HEK293 (cell line): ENCODE measurements at regions not wholly inside any gene's neighbourhood (a gene's known extent, or its start where the extent isn't known, plus 50 kb on each side); places are given as distances from the start of the nearest gene placed in this dataset.

Source experiments
- CTCF ChIA-PET: fragments of 350-600 bp; formaldehyde crosslinking; extraction: SDS; loops from one replicate; lab custom pipeline; 2021; ENCODE audit warnings: antibody characterized with exemption; lab: Yijun Ruan, JAX
- POLR2A ChIA-PET: fragments of 300-600 bp; formaldehyde crosslinking; extraction: SDS; loops from one replicate; lab custom pipeline; 2020; ENCODE audit warnings: antibody characterized with exemption, inconsistent platforms; lab: Yijun Ruan, JAX
- H3K27ac ChIP-seq: fragments of 200-500 bp; sonication (Bioruptor generic); 2 replicates; pipeline ENCODE4 v1.5.1; 2014; ENCODE audit warnings: low read depth, low read length, control low read depth, inconsistent platforms; ENCODE audit errors: extremely low read depth
- H3K36me3 ChIP-seq, 2 experiments: fragments of 200-500 bp in 1 of 2; sonication (Bioruptor generic) in 1 of 2; 1 replicate in 1 of 2; 2 replicates in 1 of 2; pipeline ENCODE4 v1.5.1; 2014 to 2017; ENCODE audit warnings: inconsistent platforms in 2 of 2, low read length in 2 of 2; ENCODE audit not compliant: control insufficient read depth in 2 of 2, insufficient read depth in 1 of 2
- H3K4me1 ChIP-seq: fragments of 200-500 bp; sonication (Bioruptor generic); 2 replicates; pipeline ENCODE4 v1.5.1; 2014; ENCODE audit warnings: mild to moderate bottlenecking, low read length, inconsistent platforms; ENCODE audit not compliant: control insufficient read depth, insufficient read depth
- H3K4me3 ChIP-seq: 2 replicates; pipeline ENCODE4 v1.5.1; 2011; ENCODE audit warnings: low read depth, mild to moderate bottlenecking, control low read depth, low read length, moderate library complexity
- H3K9me3 ChIP-seq: fragments of 200-500 bp; sonication (Bioruptor generic); 2 replicates; pipeline ENCODE4 v1.5.1; 2014; ENCODE audit warnings: low read depth, low read length, inconsistent platforms; ENCODE audit not compliant: control insufficient read depth, insufficient read depth
- BCL6B ChIP-seq: fragments of 450-650 bp; formaldehyde crosslinking; IDR thresholded peaks from 2 replicates; pipeline ENCODE4 v1.5.1; 2017; ENCODE audit warnings: missing biosample characterization, missing genetic modification characterization
- GLIS2 ChIP-seq: fragments of 450-650 bp; formaldehyde crosslinking; IDR thresholded peaks from 2 replicates; pipeline ENCODE4 v1.5.1; 2016; ENCODE audit warnings: missing biosample characterization, missing genetic modification characterization
- HOXD13 ChIP-seq: sonication (generic); formaldehyde crosslinking; IDR thresholded peaks from 2 replicates; pipeline ENCODE4 v1.8.0; 2022; ENCODE audit warnings: missing genetic modification reagents, borderline replicate concordance
- PRDM1 ChIP-seq: fragments of 450-650 bp; formaldehyde crosslinking; IDR thresholded peaks from 2 replicates; pipeline ENCODE4; 2016; ENCODE audit warnings: missing biosample characterization, missing genetic modification characterization
- SETDB1 ChIP-seq: IDR thresholded peaks from one replicate; pipeline ENCODE4 v1.6.1; 2017; ENCODE audit warnings: mild to moderate bottlenecking, low read length, moderate library complexity, mixed read lengths; ENCODE audit not compliant: insufficient read length
- TSHZ1 ChIP-seq: fragments of 450-650 bp; formaldehyde crosslinking; IDR thresholded peaks from 2 replicates; pipeline ENCODE4 v1.5.1; 2016; ENCODE audit warnings: missing biosample characterization, missing genetic modification characterization, borderline replicate concordance
- ZBTB20 ChIP-seq: fragments of 450-650 bp; formaldehyde crosslinking; IDR thresholded peaks from 2 replicates; pipeline ENCODE4 v1.5.1; 2016; ENCODE audit warnings: missing biosample characterization, missing genetic modification characterization
- ZBTB21 ChIP-seq: fragments of 450-650 bp; formaldehyde crosslinking; IDR thresholded peaks from 2 replicates; pipeline ENCODE4 v1.5.1; 2017; ENCODE audit warnings: missing biosample characterization, missing genetic modification characterization
- ZBTB8A ChIP-seq: fragments of 450-650 bp; formaldehyde crosslinking; IDR thresholded peaks from 2 replicates; pipeline ENCODE4 v1.5.1; 2016; ENCODE audit warnings: missing biosample characterization, missing genetic modification characterization
- ZNF169 ChIP-seq: fragments of 450-650 bp; formaldehyde crosslinking; IDR thresholded peaks from 2 replicates; pipeline ENCODE4 v1.5.1; 2016; ENCODE audit warnings: missing biosample characterization, missing genetic modification characterization
- ZNF174 ChIP-seq: fragments of 450-650 bp; formaldehyde crosslinking; IDR thresholded peaks from 2 replicates; pipeline ENCODE4 v1.5.0; 2017; ENCODE audit warnings: missing biosample characterization, mild to moderate bottlenecking, missing genetic modification characterization
- ZNF184 ChIP-seq: fragments of 450-650 bp; IDR thresholded peaks from 2 replicates; pipeline ENCODE4 v1.5.1; 2018; ENCODE audit warnings: missing biosample characterization, mild to moderate bottlenecking, missing genetic modification characterization
- ZNF433 ChIP-seq: fragments of 450-650 bp; formaldehyde crosslinking; IDR thresholded peaks from 2 replicates; pipeline ENCODE4 v1.5.1; 2016; ENCODE audit warnings: missing biosample characterization, missing genetic modification characterization, low read depth
- ZNF514 ChIP-seq: fragments of 450-650 bp; formaldehyde crosslinking; IDR thresholded peaks from 2 replicates; pipeline ENCODE4 v1.5.1; 2016; ENCODE audit warnings: missing biosample characterization, missing genetic modification characterization
- ZNF558 ChIP-seq: fragments of 450-650 bp; formaldehyde crosslinking; IDR thresholded peaks from 2 replicates; pipeline ENCODE4 v1.5.1; 2016; ENCODE audit warnings: missing biosample characterization, missing genetic modification characterization
- ZNF623 ChIP-seq: fragments of 450-650 bp; formaldehyde crosslinking; IDR thresholded peaks from 2 replicates; pipeline ENCODE4 v1.5.1; 2016; ENCODE audit warnings: missing biosample characterization, missing genetic modification characterization
- ZNF704 ChIP-seq: fragments of 450-650 bp; formaldehyde crosslinking; IDR thresholded peaks from 2 replicates; pipeline ENCODE4 v1.5.1; 2016; ENCODE audit warnings: missing biosample characterization, missing genetic modification characterization
- ZNF837 ChIP-seq: fragments of 450-650 bp; formaldehyde crosslinking; IDR thresholded peaks from 2 replicates; pipeline ENCODE4 v1.5.1; 2016; ENCODE audit warnings: missing biosample characterization, missing genetic modification characterization
- ZSCAN18 ChIP-seq: fragments of 450-650 bp; formaldehyde crosslinking; IDR thresholded peaks from 2 replicates; pipeline ENCODE4 v1.5.1; 2016; ENCODE audit warnings: missing biosample characterization, missing genetic modification characterization
- TF ChIP-seq, protein P1 (sequence below): fragments of 450-650 bp; formaldehyde crosslinking; IDR thresholded peaks from 2 replicates; pipeline ENCODE4 v1.5.1; 2016; ENCODE audit warnings: missing biosample characterization, missing genetic modification characterization
- TF ChIP-seq, protein P2 (sequence below): fragments of 450-650 bp; IDR thresholded peaks from 2 replicates; pipeline ENCODE4 v1.5.1; 2018; ENCODE audit warnings: missing biosample characterization, mild to moderate bottlenecking, missing genetic modification characterization
- TF ChIP-seq, protein P3 (sequence below): fragments of 450-650 bp; formaldehyde crosslinking; optimal IDR thresholded peaks from 2 replicates; pipeline ENCODE3; 2016; ENCODE audit warnings: missing biosample characterization, mild to moderate bottlenecking, missing genetic modification characterization

DNA sequence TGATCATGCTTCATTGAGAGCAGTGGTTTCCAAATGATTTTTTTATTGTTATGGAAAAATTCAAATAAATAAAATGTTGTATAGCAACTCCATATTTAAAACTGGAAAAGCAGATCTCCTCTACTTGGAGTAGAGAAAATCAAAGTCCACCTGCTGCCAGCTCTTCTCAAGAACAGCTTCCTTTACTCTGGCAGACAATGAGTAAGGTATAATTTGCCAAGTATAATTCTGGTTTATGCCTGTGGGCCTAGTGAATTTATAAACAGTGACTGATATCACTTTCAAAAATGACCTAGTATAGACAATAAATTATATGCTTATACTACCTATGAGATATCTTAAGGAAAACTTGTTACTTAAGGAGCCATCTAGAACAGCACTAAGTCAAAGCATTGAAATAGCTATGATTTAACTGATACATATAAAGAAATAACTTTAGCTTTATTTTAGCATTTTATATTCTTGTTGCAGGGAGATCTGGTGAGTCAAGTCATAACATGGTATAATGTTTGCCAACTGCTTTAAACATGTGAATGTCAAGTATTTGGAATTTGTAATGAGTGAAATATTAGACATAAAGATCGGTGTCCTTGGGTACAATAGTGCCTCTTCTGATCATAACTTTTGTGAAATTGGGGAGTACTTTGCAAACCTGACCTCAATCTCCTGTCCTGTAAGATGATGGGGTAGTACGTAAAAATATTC lies 1389.1 kb upstream of the PIK3C3 start (continued):
- TF ChIP-seq TSHZ1 (tag by site-specific recombination): no peak
- TF ChIP-seq ZNF433 (tag by site-specific recombination): no peak
- TF ChIP-seq ZSCAN18: no peak
- TF ChIP-seq, protein P1, sequence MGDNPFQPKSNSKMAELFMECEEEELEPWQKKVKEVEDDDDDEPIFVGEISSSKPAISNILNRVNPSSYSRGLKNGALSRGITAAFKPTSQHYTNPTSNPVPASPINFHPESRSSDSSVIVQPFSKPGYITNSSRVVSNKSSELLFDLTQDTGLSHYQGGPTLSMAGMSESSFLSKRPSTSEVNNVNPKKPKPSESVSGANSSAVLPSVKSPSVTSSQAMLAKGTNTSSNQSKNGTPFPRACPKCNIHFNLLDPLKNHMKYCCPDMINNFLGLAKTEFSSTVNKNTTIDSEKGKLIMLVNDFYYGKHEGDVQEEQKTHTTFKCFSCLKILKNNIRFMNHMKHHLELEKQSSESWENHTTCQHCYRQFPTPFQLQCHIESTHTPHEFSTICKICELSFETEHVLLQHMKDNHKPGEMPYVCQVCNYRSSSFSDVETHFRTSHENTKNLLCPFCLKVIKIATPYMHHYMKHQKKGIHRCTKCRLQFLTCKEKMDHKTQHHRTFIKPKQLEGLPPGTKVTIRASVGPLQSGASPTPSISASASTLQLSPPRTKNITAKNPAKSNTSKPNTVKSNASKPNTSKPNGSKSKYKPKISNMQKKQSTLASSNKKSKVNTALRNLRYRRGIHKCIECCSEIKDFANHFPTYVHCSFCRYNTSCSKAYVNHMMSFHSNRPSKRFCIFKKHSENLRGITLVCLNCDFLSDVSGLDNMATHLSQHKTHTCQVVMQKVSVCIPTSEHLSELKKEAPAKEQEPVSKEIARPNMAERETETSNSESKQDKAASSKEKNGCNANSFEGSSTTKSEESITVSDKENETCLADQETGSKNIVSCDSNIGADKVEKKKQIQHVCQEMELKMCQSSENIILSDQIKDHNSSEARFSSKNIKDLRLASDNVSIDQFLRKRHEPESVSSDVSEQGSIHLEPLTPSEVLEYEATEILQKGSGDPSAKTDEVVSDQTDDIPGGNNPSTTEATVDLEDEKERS (tag by site-specific recombination): no peak
- TF ChIP-seq ZNF623: no peak
- no peak for TF ChIP-seq ZNF514
- TF ChIP-seq, all 188 proteins: peak for 0

DNA sequence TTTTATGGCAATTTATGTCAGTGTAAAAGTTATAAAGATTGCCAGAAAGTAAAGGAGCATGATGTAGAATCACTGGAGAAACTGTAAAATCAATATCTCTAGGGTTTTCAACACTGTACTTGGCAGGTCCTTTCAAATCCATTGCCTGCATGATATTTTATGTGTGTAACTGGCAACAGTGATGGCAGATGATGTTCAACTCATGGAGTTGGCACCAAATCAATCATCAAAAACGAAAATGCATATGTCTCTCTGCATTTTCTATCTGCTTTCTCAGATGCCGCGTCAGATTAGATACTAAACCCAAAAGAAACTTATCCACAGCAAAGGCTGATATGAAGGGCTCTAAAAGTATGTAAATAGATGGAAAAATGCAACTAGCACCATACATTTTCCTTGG lies 1395.5 kb upstream of the PIK3C3 start:
- H3K4me1 ChIP-seq: no peaks in the 10 kb centered on the region
- no peak overlapping the region for H3K4me3 ChIP-seq
- no peaks in the 10 kb centered on the region for H3K36me3 ChIP-seq
- CTCF ChIA-PET: no interaction called here
- H3K9me3 ChIP-seq: no peaks in the 10 kb centered on the region
- POLR2A ChIA-PET: no interaction called here
- no peak overlapping the region for H3K27ac ChIP-seq
- no peak for TF ChIP-seq ZNF704 (tag by site-specific recombination)
- TF ChIP-seq, protein P2, sequence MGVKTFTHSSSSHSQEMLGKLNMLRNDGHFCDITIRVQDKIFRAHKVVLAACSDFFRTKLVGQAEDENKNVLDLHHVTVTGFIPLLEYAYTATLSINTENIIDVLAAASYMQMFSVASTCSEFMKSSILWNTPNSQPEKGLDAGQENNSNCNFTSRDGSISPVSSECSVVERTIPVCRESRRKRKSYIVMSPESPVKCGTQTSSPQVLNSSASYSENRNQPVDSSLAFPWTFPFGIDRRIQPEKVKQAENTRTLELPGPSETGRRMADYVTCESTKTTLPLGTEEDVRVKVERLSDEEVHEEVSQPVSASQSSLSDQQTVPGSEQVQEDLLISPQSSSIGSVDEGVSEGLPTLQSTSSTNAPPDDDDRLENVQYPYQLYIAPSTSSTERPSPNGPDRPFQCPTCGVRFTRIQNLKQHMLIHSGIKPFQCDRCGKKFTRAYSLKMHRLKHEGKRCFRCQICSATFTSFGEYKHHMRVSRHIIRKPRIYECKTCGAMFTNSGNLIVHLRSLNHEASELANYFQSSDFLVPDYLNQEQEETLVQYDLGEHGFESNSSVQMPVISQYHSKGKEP (tag by site-specific recombination): no peak
- TF ChIP-seq ZNF184 (tag by site-specific recombination): no peak
- no peak for TF ChIP-seq ZNF837 (tag by site-specific recombination)
- TF ChIP-seq, protein P3, sequence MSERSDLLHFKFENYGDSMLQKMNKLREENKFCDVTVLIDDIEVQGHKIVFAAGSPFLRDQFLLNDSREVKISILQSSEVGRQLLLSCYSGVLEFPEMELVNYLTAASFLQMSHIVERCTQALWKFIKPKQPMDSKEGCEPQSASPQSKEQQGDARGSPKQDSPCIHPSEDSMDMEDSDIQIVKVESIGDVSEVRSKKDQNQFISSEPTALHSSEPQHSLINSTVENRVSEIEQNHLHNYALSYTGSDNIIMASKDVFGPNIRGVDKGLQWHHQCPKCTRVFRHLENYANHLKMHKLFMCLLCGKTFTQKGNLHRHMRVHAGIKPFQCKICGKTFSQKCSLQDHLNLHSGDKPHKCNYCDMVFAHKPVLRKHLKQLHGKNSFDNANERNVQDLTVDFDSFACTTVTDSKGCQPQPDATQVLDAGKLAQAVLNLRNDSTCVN: no peak
- TF ChIP-seq HOXD13: no peak
- no peak for TF ChIP-seq SETDB1
- no peak for TF ChIP-seq BCL6B (tag by site-specific recombination)
- TF ChIP-seq ZNF169 (tag by site-specific recombination): no peak
- no peak for TF ChIP-seq PRDM1 (tag by site-specific recombination)
- no peak for TF ChIP-seq GLIS2
- TF ChIP-seq ZNF558 (tag by site-specific recombination): no peak
- TF ChIP-seq ZNF514: no peak
- TF ChIP-seq ZBTB21 (tag by site-specific recombination): no peak
- TF ChIP-seq ZBTB8A: no peak
- no peak for TF ChIP-seq ZBTB20 (tag by site-specific recombination)
- TF ChIP-seq ZNF174 (tag by site-specific recombination): no peak
- no peak for TF ChIP-seq ZNF433 (tag by site-specific recombination)
